IMR-90 (cell line): ENCODE measurements at regions not wholly inside any gene's neighbourhood (a gene's known extent, or its start where the extent isn't known, plus 50 kb on each side); places are given as distances from the start of the nearest gene placed in this dataset.

Experiments used
- ATAC-seq: fragments of 200-7000 bp; cut with Tn5 transposase; 2 replicates; pipeline ENCODE4 v1.9.1; 2020; ENCODE audit warnings: low read depth, mild to moderate bottlenecking, moderate library complexity
- BruUV-seq: library from RNA; stranded (reverse); fragments of 400-500 nt; replicated peaks from 2 replicates; lab custom pipeline; 2021; lab: Mats Ljungman, UMichigan
- CTCF ChIA-PET: fragments of 300-600 bp; formaldehyde crosslinking; extraction: SDS; loops from one replicate; lab custom pipeline; 2021; ENCODE audit warnings: antibody characterized with exemption; lab: Yijun Ruan, JAX
- POLR2A ChIA-PET: fragments of 300-600 bp; sonication (Branson Sonifier 250); formaldehyde crosslinking; loops from one replicate; lab custom pipeline; 2022; ENCODE audit warnings: antibody characterized with exemption; ENCODE audit not compliant: unreplicated experiment; lab: Charles Lee
- DNase-seq: peaks from one replicate; pipeline ENCODE4 v3.0.0; 2013
- H2AFZ ChIP-seq: replicated peaks from 2 replicates; pipeline ENCODE3; 2013; ENCODE audit warnings: low read length, mild to moderate bottlenecking; ENCODE audit not compliant: poor library complexity
- H2AK5ac ChIP-seq: 2 replicates; pipeline ENCODE4 v1.6.1; 2013; ENCODE audit warnings: low read depth, low read length, inconsistent platforms
- H2AK9ac ChIP-seq: replicated peaks from 2 replicates; pipeline ENCODE3; 2013; ENCODE audit warnings: mild to moderate bottlenecking, low read depth, low read length, moderate library complexity; ENCODE audit not compliant: poor library complexity
- H2BK120ac ChIP-seq: 2 replicates; pipeline ENCODE4 v1.6.1; 2013; ENCODE audit warnings: low read depth, low read length, inconsistent platforms
- H2BK15ac ChIP-seq: 3 replicates; pipeline ENCODE4 v1.6.1; 2013; ENCODE audit warnings: low read depth, low read length, inconsistent platforms
- H2BK20ac ChIP-seq: 2 replicates; pipeline ENCODE4 v1.6.1; 2013; ENCODE audit warnings: low read depth, mild to moderate bottlenecking, inconsistent platforms, low read length, moderate library complexity
- H2BK5ac ChIP-seq: 2 replicates; pipeline ENCODE4 v1.6.1; 2013; ENCODE audit warnings: mild to moderate bottlenecking, low read depth, low read length, inconsistent platforms; ENCODE audit not compliant: poor library complexity, severe bottlenecking
- H3K14ac ChIP-seq: replicated peaks from 2 replicates; pipeline ENCODE4 v1.6.1; 2013; ENCODE audit warnings: low read depth, low read length, inconsistent platforms
- H3K18ac ChIP-seq: 2 replicates; pipeline ENCODE4 v1.6.1; 2013; ENCODE audit warnings: low read depth, low read length, control low read depth
- H3K23ac ChIP-seq: 2 replicates; pipeline ENCODE4 v1.6.1; 2013; ENCODE audit warnings: low read depth, low read length, inconsistent platforms
- H3K27ac ChIP-seq: 2 replicates; pipeline ENCODE4 v1.5.1; 2013; ENCODE audit warnings: mild to moderate bottlenecking, control low read depth, low read length; ENCODE audit not compliant: insufficient read depth
- H3K27me3 ChIP-seq: 2 replicates; pipeline ENCODE4 v1.6.1; 2013; ENCODE audit warnings: low read length; ENCODE audit not compliant: control insufficient read depth, insufficient read depth
- H3K36me3 ChIP-seq: 2 replicates; pipeline ENCODE4 v1.6.1; 2013; ENCODE audit warnings: low read length, mixed read lengths; ENCODE audit not compliant: control insufficient read depth, insufficient read depth
- H3K4ac ChIP-seq: 2 replicates; pipeline ENCODE4 v1.6.1; 2013; ENCODE audit warnings: low read depth, low read length, inconsistent platforms
- H3K4me1 ChIP-seq: 2 replicates; pipeline ENCODE4 v1.6.1; 2013; ENCODE audit warnings: low read length, mixed read lengths; ENCODE audit not compliant: control insufficient read depth, insufficient read depth
- H3K4me2 ChIP-seq: 2 replicates; pipeline ENCODE4 v1.6.1; 2013; ENCODE audit warnings: low read depth, mild to moderate bottlenecking, control low read depth, low read length, moderate library complexity
- H3K4me3 ChIP-seq: 2 replicates; pipeline ENCODE4 v1.5.1; 2013; ENCODE audit warnings: low read depth, mild to moderate bottlenecking, control low read depth, low read length, moderate library complexity; ENCODE audit not compliant: insufficient read depth
- H3K56ac ChIP-seq: 2 replicates; pipeline ENCODE4 v1.6.1; 2013; ENCODE audit warnings: low read length, inconsistent platforms; ENCODE audit not compliant: insufficient read depth; ENCODE audit errors: extremely low read depth
- H3K79me1 ChIP-seq, 2 experiments: 2 replicates each; pipeline ENCODE4 v1.6.1; 2013; ENCODE audit warnings: low read length in 2 of 2, inconsistent platforms in 1 of 2, low read depth in 1 of 2
- H3K9ac ChIP-seq: 2 replicates; pipeline ENCODE4 v1.6.1; 2013; ENCODE audit warnings: low read depth, low read length, control low read depth
- H3K9me1 ChIP-seq: 2 replicates; pipeline ENCODE4 v1.6.1; 2013; ENCODE audit warnings: low read length, inconsistent platforms; ENCODE audit not compliant: insufficient read depth
- H3K9me3 ChIP-seq: 2 replicates; pipeline ENCODE4 v1.6.1; 2013; ENCODE audit warnings: low read length; ENCODE audit not compliant: control insufficient read depth, insufficient read depth
- H4K20me1 ChIP-seq: 2 replicates; pipeline ENCODE4 v1.6.1; 2013; ENCODE audit warnings: low read length, inconsistent platforms; ENCODE audit not compliant: insufficient read depth
- H4K5ac ChIP-seq: 2 replicates; pipeline ENCODE4 v1.6.1; 2013; ENCODE audit warnings: mild to moderate bottlenecking, low read depth, low read length, control low read depth
- H4K8ac ChIP-seq, 2 experiments: 2 replicates each; pipeline ENCODE4 v1.6.1; 2013; ENCODE audit warnings: low read depth in 2 of 2, low read length in 2 of 2, control low read depth in 1 of 2, inconsistent platforms in 1 of 2
- H4K91ac ChIP-seq: 2 replicates; pipeline ENCODE4 v1.6.1; 2013; ENCODE audit warnings: low read depth, low read length, inconsistent platforms; ENCODE audit not compliant: insufficient read depth
- BHLHE40 ChIP-seq: fragments of 150-350 bp; IDR thresholded peaks from 2 replicates; pipeline ENCODE4 v1.6.1; 2016; ENCODE audit warnings: mild to moderate bottlenecking, low read depth, low read length
- CHD1 ChIP-seq: IDR thresholded peaks from 2 replicates; pipeline ENCODE4 v1.6.1; 2012; ENCODE audit warnings: low read depth, low read length, improper control_type of control experiment
- FOS ChIP-seq: fragments of 150-350 bp; IDR thresholded peaks from 2 replicates; pipeline ENCODE4 v1.6.1; 2016; ENCODE audit warnings: low read depth, low read length
- MAZ ChIP-seq: IDR thresholded peaks from 2 replicates; pipeline ENCODE4 v1.6.1; 2012; ENCODE audit warnings: low read depth, mild to moderate bottlenecking, low read length, improper control_type of control experiment, moderate library complexity, borderline replicate concordance
- MXI1 ChIP-seq: IDR thresholded peaks from 2 replicates; pipeline ENCODE4 v1.6.1; 2012; ENCODE audit warnings: low read depth, mild to moderate bottlenecking, low read length, moderate library complexity, borderline replicate concordance
- POLR2A ChIP-seq: IDR thresholded peaks from 2 replicates; pipeline ENCODE4 v1.6.1; 2012; ENCODE audit warnings: mild to moderate bottlenecking, low read depth, low read length
- SMC3 ChIP-seq: fragments of 150-350 bp; IDR thresholded peaks from 2 replicates; pipeline ENCODE4 v1.6.1; 2016; ENCODE audit warnings: low read depth, mild to moderate bottlenecking, antibody characterized with exemption, low read length, moderate library complexity
- WGBS, 2 experiments: methylation state at CpG; one replicate each; pipeline versions ENCODE4 v1.1.5 to v1.1.7; 2013; ENCODE audit warnings: missing lambda C conversion rate in 2 of 2; ENCODE audit not compliant: insufficient read length in 1 of 2; ENCODE audit errors: extremely low coverage in 2 of 2; 5-methylcytosine and 5-hydroxymethylcytosine counted together
- dilution Hi-C: fragments of 300-500 bp; cut with HindIII; formaldehyde crosslinking; loops from one replicate; pipeline ENCODE4 v1.14.3; 2018; ENCODE audit warnings: low sequenced_read_pairs; ENCODE audit not compliant: unreplicated experiment
- in situ Hi-C: fragments of 300-500 bp; cut with MboI; formaldehyde crosslinking; loops from 3 replicates; pipeline ENCODE4 v1.14.3; 2019; ENCODE audit warnings: low sequenced_read_pairs, inconsistent platforms, mixed read lengths
- intact Hi-C: fragments of 100-400 bp; cut with micrococcal nuclease; formaldehyde crosslinking; loops from 2 replicates; pipeline ENCODE4 v1.10.0; 2022
- TF ChIP-seq, protein P1 (sequence below): fragments of 150-350 bp; IDR thresholded peaks from 2 replicates; pipeline ENCODE4 v1.6.1; 2016; ENCODE audit warnings: low read depth, mild to moderate bottlenecking, low read length, moderate library complexity, borderline replicate concordance
- TF ChIP-seq, protein P2 (sequence below): conservative IDR thresholded peaks from 2 replicates; pipeline ENCODE4 v1.5.1; 2012; ENCODE audit warnings: mild to moderate bottlenecking, low read depth, low read length, improper control_type of control experiment

GRCh38 chr12:118851891-118852290 lies 129.4 kb upstream of the SRRM4 start:
- no peaks in the 10 kb centered on the region for H3K36me3 ChIP-seq
- ATAC-seq = no peak
- H3K4me3 ChIP-seq = no peak overlapping the region
- no peaks in the 10 kb centered on the region for H3K4me1 ChIP-seq
- in situ Hi-C loops = no loop called here
- CTCF ChIA-PET = no interaction called here
- no peak overlapping the region for H3K4ac ChIP-seq
- no peak overlapping the region for H2BK120ac ChIP-seq
- H3K56ac ChIP-seq = no peak overlapping the region
- H3K79me1 ChIP-seq = no peaks in the 10 kb centered on the region
- no peaks in the 10 kb centered on the region for H4K20me1 ChIP-seq
- H2BK5ac ChIP-seq = no peak overlapping the region
- no TSS peak for BruUV-seq
- intact Hi-C loops = no loop called here
- DNase-seq = no peak
- H3K9me1 ChIP-seq = no peaks in the 10 kb centered on the region
- TF ChIP-seq POLR2A = no peak
- no peak for TF ChIP-seq FOS
- TF ChIP-seq SMC3 = no peak
- no peak for TF ChIP-seq BHLHE40
- TF ChIP-seq CHD1 = no peak
- TF ChIP-seq, protein P1, sequence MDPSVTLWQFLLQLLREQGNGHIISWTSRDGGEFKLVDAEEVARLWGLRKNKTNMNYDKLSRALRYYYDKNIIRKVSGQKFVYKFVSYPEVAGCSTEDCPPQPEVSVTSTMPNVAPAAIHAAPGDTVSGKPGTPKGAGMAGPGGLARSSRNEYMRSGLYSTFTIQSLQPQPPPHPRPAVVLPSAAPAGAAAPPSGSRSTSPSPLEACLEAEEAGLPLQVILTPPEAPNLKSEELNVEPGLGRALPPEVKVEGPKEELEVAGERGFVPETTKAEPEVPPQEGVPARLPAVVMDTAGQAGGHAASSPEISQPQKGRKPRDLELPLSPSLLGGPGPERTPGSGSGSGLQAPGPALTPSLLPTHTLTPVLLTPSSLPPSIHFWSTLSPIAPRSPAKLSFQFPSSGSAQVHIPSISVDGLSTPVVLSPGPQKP = no peak
- TF ChIP-seq, protein P2, sequence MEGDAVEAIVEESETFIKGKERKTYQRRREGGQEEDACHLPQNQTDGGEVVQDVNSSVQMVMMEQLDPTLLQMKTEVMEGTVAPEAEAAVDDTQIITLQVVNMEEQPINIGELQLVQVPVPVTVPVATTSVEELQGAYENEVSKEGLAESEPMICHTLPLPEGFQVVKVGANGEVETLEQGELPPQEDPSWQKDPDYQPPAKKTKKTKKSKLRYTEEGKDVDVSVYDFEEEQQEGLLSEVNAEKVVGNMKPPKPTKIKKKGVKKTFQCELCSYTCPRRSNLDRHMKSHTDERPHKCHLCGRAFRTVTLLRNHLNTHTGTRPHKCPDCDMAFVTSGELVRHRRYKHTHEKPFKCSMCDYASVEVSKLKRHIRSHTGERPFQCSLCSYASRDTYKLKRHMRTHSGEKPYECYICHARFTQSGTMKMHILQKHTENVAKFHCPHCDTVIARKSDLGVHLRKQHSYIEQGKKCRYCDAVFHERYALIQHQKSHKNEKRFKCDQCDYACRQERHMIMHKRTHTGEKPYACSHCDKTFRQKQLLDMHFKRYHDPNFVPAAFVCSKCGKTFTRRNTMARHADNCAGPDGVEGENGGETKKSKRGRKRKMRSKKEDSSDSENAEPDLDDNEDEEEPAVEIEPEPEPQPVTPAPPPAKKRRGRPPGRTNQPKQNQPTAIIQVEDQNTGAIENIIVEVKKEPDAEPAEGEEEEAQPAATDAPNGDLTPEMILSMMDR = no peak
- TF ChIP-seq MAZ = no peak
- no peak for TF ChIP-seq MXI1
- POLR2A ChIA-PET = no interaction called here
- H3K27me3 ChIP-seq = no peaks in the 10 kb centered on the region
- H2BK15ac ChIP-seq = no peak overlapping the region
- no CpG with 5 or more reads among the region's 2 CpGs for WGBS, 2 experiments
- H3K9ac ChIP-seq = no peak overlapping the region
- H3K9me3 ChIP-seq = peaks cover 14% of the 10 kb centered on the region; the same call in 1 of the 2 replicates
- no peak overlapping the region for H3K23ac ChIP-seq
- no peak overlapping the region for H4K91ac ChIP-seq
- no peak overlapping the region for H2BK20ac ChIP-seq
- H2AFZ ChIP-seq = no peak overlapping the region
- H3K4me2 ChIP-seq = no peak overlapping the region
- no peak overlapping the region for H3K14ac ChIP-seq
- no peak overlapping the region for H2AK5ac ChIP-seq
- H2AK9ac ChIP-seq = no peak overlapping the region
- H4K8ac ChIP-seq = no peak overlapping the region
- H3K27ac ChIP-seq = no peak overlapping the region
- dilution Hi-C loops = no loop called here
- no peak overlapping the region for H4K5ac ChIP-seq
- no peak overlapping the region for H3K18ac ChIP-seq
